Ishikawa (cell line): ENCODE measurements at regions not wholly inside any gene's neighbourhood (a gene's known extent, or its start where the extent isn't known, plus 50 kb on each side); places are given as distances from the start of the nearest gene placed in this dataset.

Source experiments
- CEBPB ChIP-seq: IDR thresholded peaks from 2 replicates; pipeline ENCODE4 v1.6.1; 2012
- CREB1 ChIP-seq: IDR thresholded peaks from 2 replicates; pipeline ENCODE4 v1.6.1; 2012; ENCODE audit warnings: low read depth
- EP300 ChIP-seq: IDR thresholded peaks from 2 replicates; pipeline ENCODE4 v1.6.1; 2012; ENCODE audit warnings: borderline replicate concordance
- TEAD4 ChIP-seq: IDR thresholded peaks from 2 replicates; pipeline ENCODE4 v1.6.1; 2012
- YY1 ChIP-seq: IDR thresholded peaks from 2 replicates; pipeline ENCODE4 v1.6.1; 2012; ENCODE audit warnings: low read depth

- TF ChIP-seq TEAD4, result no peak
- TF ChIP-seq CEBPB, result no peak
- no peak for TF ChIP-seq CREB1
- no peak for TF ChIP-seq YY1
- TF ChIP-seq EP300, result no peak
These were observed 126.7 kb upstream of the EGFLAM start for GRCh38 chr5:38131686-38132085.
